ENCODE measurements at regions not wholly inside any gene's neighbourhood (a gene's known extent, or its start where the extent isn't known, plus 50 kb on each side); places are given as distances from the start of the nearest gene placed in this dataset.

GRCh38 chr13:85729296-85729695, 69.9 kb downstream of the SLITRK6 start:
- POLR2A ChIA-PET (ENCODE audit: unreplicated experiment), result no interaction called here
- Histone ChIP-seq H2AFZ (replicated peaks; ENCODE audit: low read length, poor library complexity) (no peak overlapping the region), H2AK5ac (ENCODE audit: low read depth, low read length) (no peak overlapping the region), H4K5ac (ENCODE audit: low read depth, low read length) (no peak overlapping the region), H4K8ac (ENCODE audit: low read depth in 2 of 2, low read length in 2 of 2) (no peak overlapping the region; a peak in 1 of 4 replicates), H3K4me2 (ENCODE audit: low read depth, low read length) (peak overlapping the region; percentile 81), H2BK5ac (ENCODE audit: low read depth, low read length, poor library complexity, severe bottlenecking) (peak overlapping the region; percentile 92), H3K18ac (ENCODE audit: low read depth, low read length) (peak overlapping the region; percentile 71; the same call in 1 of the 2 replicates), H3K9me1 (ENCODE audit: insufficient read depth, low read length) (no peaks in the 10 kb centered on the region), H3K27ac (ENCODE audit: insufficient read depth, low read length) (peak overlapping the region; percentile 81; the same call in 1 of the 2 replicates), H3K4me1 (ENCODE audit: control insufficient read depth, insufficient read depth, low read length) (peaks cover 6% of the 10 kb centered on the region; the same call in 1 of the 2 replicates), H3K9me3 (ENCODE audit: control insufficient read depth, insufficient read depth, low read length) (peaks cover 2% of the 10 kb centered on the region; the same call in 1 of the 2 replicates), H4K20me1 (ENCODE audit: insufficient read depth, low read length) (no peaks in the 10 kb centered on the region), H3K36me3 (ENCODE audit: control insufficient read depth, insufficient read depth, low read length) (no peaks in the 10 kb centered on the region), H3K14ac (replicated peaks; ENCODE audit: low read depth, low read length) (no peak overlapping the region), H4K91ac (ENCODE audit: insufficient read depth, low read depth, low read length) (no peak overlapping the region), H2BK120ac (ENCODE audit: low read depth, low read length) (no peak overlapping the region), H2BK20ac (ENCODE audit: low read depth, low read length) (peak overlapping the region; percentile 24; the same call in 1 of the 2 replicates), H3K56ac (ENCODE audit: extremely low read depth, insufficient read depth, low read length) (no peak overlapping the region), H3K4me3 (ENCODE audit: insufficient read depth, low read depth, low read length) (no peak overlapping the region), H3K27me3 (ENCODE audit: control insufficient read depth, insufficient read depth, low read length) (no peaks in the 10 kb centered on the region), H2BK15ac (ENCODE audit: low read depth, low read length) (no peak overlapping the region), H3K23ac (ENCODE audit: low read depth, low read length) (no peak overlapping the region), H3K9ac (ENCODE audit: low read depth, low read length) (no peak overlapping the region), H3K4ac (ENCODE audit: low read depth, low read length) (no peak overlapping the region), H2AK9ac (replicated peaks; ENCODE audit: low read depth, low read length, poor library complexity) (no peak overlapping the region), H3K79me1 (ENCODE audit: low read depth in 1 of 2, low read length in 2 of 2) (no peaks in the 10 kb centered on the region)
- dilution Hi-C loops (cut with HindIII; ENCODE audit: low sequenced_read_pairs, unreplicated experiment) (no loop called here), in situ Hi-C loops (cut with MboI; ENCODE audit: low sequenced_read_pairs) (no loop called here), intact Hi-C loops (cut with micrococcal nuclease) (loop anchor here (5.0 kb wide), 1 partner anchor 202 kb away; no protein-coding TSS in a partner anchor)
- BruUV-seq (replicated peaks), result no TSS peak
- CTCF ChIA-PET, result no interaction called here
- TF ChIP-seq MAFK (IDR thresholded peaks at IDR 0.05; ENCODE audit: low read depth, low read length) (no peak), ELK1 (IDR thresholded peaks at IDR 0.05; ENCODE audit: borderline replicate concordance, low read depth, low read length) (no peak), BHLHE40 (IDR thresholded peaks at IDR 0.05; ENCODE audit: low read depth, low read length) (no peak), CEBPB (IDR thresholded peaks at IDR 0.05; ENCODE audit: low read depth, low read length) (peak; percentile 91), MXI1 (IDR thresholded peaks at IDR 0.05; ENCODE audit: borderline replicate concordance, low read depth, low read length) (no peak), RFX5 (IDR thresholded peaks at IDR 0.05; ENCODE audit: low read depth, low read length) (no peak), MAZ (IDR thresholded peaks at IDR 0.05; ENCODE audit: borderline replicate concordance, low read depth, low read length) (no peak), FOS (IDR thresholded peaks at IDR 0.05; ENCODE audit: low read depth, low read length) (peak; percentile 66; the same call in 1 of the 2 replicates), SMC3 (IDR thresholded peaks at IDR 0.05; ENCODE audit: low read depth, low read length) (no peak)
- ATAC-seq (ENCODE audit: low read depth) (peak; percentile 77), DNase-seq (peak; percentile 78)

Data from IMR-90 (cell line).